22Rv1 (cell line): ENCODE measurements at regions not wholly inside any gene's neighbourhood (a gene's known extent, or its start where the extent isn't known, plus 50 kb on each side); places are given as distances from the start of the nearest gene placed in this dataset.

Source experiments
- CTCF ChIP-seq: fragments of 450-650 bp; IDR thresholded peaks from 2 replicates; pipeline ENCODE4 v1.5.1; 2017; ENCODE audit warnings: mild to moderate bottlenecking
- ZFX ChIP-seq: fragments of 450-650 bp; IDR thresholded peaks from 2 replicates; pipeline ENCODE4 v1.6.1; 2017; ENCODE audit warnings: antibody characterized with exemption, borderline replicate concordance

DNA sequence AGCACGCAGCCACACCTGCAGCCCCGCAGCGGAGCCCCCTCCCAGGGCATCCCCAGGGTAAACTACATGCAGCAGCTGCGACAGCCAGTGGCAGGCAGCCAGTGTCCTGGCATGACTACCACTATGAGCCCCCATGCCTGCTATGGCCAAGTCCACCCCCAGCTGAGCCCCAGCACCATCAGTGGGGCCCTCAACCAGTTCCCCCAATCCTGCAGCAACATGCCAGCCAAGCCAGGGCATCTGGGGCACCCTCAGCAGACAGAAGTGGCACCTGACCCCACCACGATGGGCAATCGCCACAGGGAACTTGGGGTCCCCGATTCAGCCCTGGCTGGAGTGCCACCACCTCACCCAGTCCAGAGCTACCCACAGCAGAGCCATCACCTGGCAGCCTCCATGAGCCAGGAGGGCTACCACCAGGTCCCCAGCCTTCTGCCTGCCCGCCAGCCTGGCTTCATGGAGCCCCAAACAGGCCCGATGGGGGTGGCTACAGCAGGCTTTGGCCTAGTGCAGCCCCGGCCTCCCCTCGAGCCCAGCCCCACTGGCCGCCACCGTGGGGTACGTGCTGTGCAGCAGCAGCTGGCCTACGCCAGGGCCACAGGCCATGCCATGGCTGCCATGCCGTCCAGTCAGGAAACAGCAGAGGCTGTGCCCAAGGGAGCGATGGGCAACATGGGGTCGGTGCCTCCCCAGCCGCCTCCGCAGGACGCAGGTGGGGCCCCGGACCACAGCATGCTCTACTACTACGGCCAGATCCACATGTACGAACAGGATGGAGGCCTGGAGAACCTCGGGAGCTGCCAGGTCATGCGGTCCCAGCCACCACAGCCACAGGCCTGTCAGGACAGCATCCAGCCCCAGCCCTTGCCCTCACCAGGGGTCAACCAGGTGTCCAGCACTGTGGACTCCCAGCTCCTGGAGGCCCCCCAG, 254.1 kb downstream of the GLI2 start:
- TF ChIP-seq CTCF: no peak
- no peak for TF ChIP-seq ZFX
